Esophagus muscularis mucosa (tissue), 4 donors: ENCODE measurements at regions not wholly inside any gene's neighbourhood (a gene's known extent, or its start where the extent isn't known, plus 50 kb on each side); places are given as distances from the start of the nearest gene placed in this dataset.

Experiments
- DNase-seq: peaks from one replicate; pipeline ENCODE4 v3.0.0-alpha.2; 2017; ENCODE audit errors: extremely low spot score
- H3K27ac ChIP-seq, 4 donors: fragments of 200-600 bp; sonication (generic); replicated peaks in 1 of 4; 1 replicate in 3 of 4; 2 replicates in 1 of 4; pipeline ENCODE4 v1.5.1; 2016 to 2019; ENCODE audit warnings: mild to moderate bottlenecking in 1 of 4
- H3K27me3 ChIP-seq, 4 donors: fragments of 200-600 bp; sonication (generic); one replicate each; pipeline versions ENCODE4 v1.5.1 to v1.6.0; 2016 to 2019
- H3K36me3 ChIP-seq, 4 donors: fragments of 200-600 bp; sonication (generic); one replicate each; pipeline ENCODE4 v1.5.1; 2016 to 2019
- H3K4me1 ChIP-seq, 4 donors: fragments of 200-600 bp; sonication (generic); one replicate each; pipeline ENCODE4 v1.5.1; 2016 to 2019
- H3K4me3 ChIP-seq, 4 donors: fragments of 200-600 bp; sonication (generic); 1 replicate in 2 of 4; 2 replicates in 2 of 4; pipeline ENCODE4 v1.5.1; 2016 to 2019; ENCODE audit warnings: mild to moderate bottlenecking in 4 of 4, moderate library complexity in 1 of 4
- H3K9me3 ChIP-seq, 4 donors: fragments of 200-600 bp; sonication (generic); 1 replicate in 3 of 4; 2 replicates in 1 of 4; pipeline ENCODE4 v1.5.1; 2016 to 2019
- CTCF ChIP-seq, 3 experiments: fragments of 200-600 bp in 2 of 3; fragments of 450-650 bp in 1 of 3; sonication (generic) in 2 of 3; IDR thresholded peaks; one replicate each; pipeline ENCODE4 v1.5.1; 2017 to 2019; ENCODE audit warnings: antibody characterized with exemption in 3 of 3, mild to moderate bottlenecking in 2 of 3, moderate library complexity in 1 of 3
- EP300 ChIP-seq: sonication (generic); formaldehyde crosslinking; IDR thresholded peaks from one replicate; pipeline ENCODE4 v1.6.1; 2017; ENCODE audit warnings: antibody characterized with exemption
- POLR2A ChIP-seq: fragments of 450-650 bp; IDR thresholded peaks from one replicate; pipeline ENCODE4 v1.6.1; 2017; ENCODE audit warnings: antibody characterized with exemption, moderate library complexity, mild to moderate bottlenecking, low read depth
- POLR2AphosphoS5 ChIP-seq, 2 donors: sonication (generic); formaldehyde crosslinking; IDR thresholded peaks; one replicate each; pipeline ENCODE4 v1.6.1; 2017; ENCODE audit warnings: antibody characterized with exemption in 2 of 2
- WGBS: methylation state at CpG from one replicate; pipeline ENCODE4 v1.1.5; 2018; 5-methylcytosine and 5-hydroxymethylcytosine counted together
- intact Hi-C: fragments of 100-400 bp; cut with DNase I; formaldehyde crosslinking; loops from one replicate; pipeline ENCODE4 v1.15.1; 2023

GRCh38 chr19:28169168-28169887, 1043.6 kb downstream of the UQCRFS1 start:
- no peak overlapping the region for H3K27ac ChIP-seq
- WGBS, result 41% methylated on average over 5 of the region's 5 CpGs
- H3K4me1 ChIP-seq, result no peaks in the 10 kb centered on the region
- DNase-seq, result no peak
- H3K9me3 ChIP-seq, result no peaks in the 10 kb centered on the region
- H3K27me3 ChIP-seq, result no peaks in the 10 kb centered on the region
- intact Hi-C loops, result no loop called here
- TF ChIP-seq EP300, result no peak
- TF ChIP-seq POLR2A, result no peak
- no peak for TF ChIP-seq CTCF (IDR thresholded peaks at IDR 0.05)
- no peak for TF ChIP-seq POLR2AphosphoS5 (IDR thresholded peaks at IDR 0.05)
- no peak overlapping the region for H3K4me3 ChIP-seq
- H3K36me3 ChIP-seq, result no peaks in the 10 kb centered on the region

- no peaks in the 10 kb centered on the region for H3K27me3 ChIP-seq
- intact Hi-C loops, result no loop called here
These were observed 1044.4 kb downstream of the UQCRFS1 start for GRCh38 chr19:28168557-28168956.

GRCh38 chr19:28166025-28166424, 1046.9 kb downstream of the UQCRFS1 start:
- no peaks in the 10 kb centered on the region for H3K9me3 ChIP-seq
- TF ChIP-seq EP300 (no peak), CTCF (IDR thresholded peaks at IDR 0.05) (no peak), POLR2AphosphoS5 (IDR thresholded peaks at IDR 0.05) (no peak), POLR2A (no peak)
- intact Hi-C loops, result no loop called here
- H3K27ac ChIP-seq, result no peak overlapping the region
- H3K27me3 ChIP-seq, result no peaks in the 10 kb centered on the region
- H3K36me3 ChIP-seq, result no peaks in the 10 kb centered on the region
- peak; percentile 90 for DNase-seq
- H3K4me1 ChIP-seq, result no peaks in the 10 kb centered on the region
- 83% methylated on average over 8 of the region's 8 CpGs for WGBS
- H3K4me3 ChIP-seq, result no peak overlapping the region

More at GRCh38 chr19:28168557-28168956, 1044.4 kb downstream of the UQCRFS1 start:
- H3K36me3 ChIP-seq, result no peaks in the 10 kb centered on the region
- 64% methylated on average over 2 of the region's 2 CpGs for WGBS
- no peak overlapping the region for H3K27ac ChIP-seq
- no peaks in the 10 kb centered on the region for H3K9me3 ChIP-seq
- no peak for DNase-seq
- H3K4me1 ChIP-seq, result no peaks in the 10 kb centered on the region
- no peak overlapping the region for H3K4me3 ChIP-seq
- TF ChIP-seq POLR2A (no peak), CTCF (IDR thresholded peaks at IDR 0.05) (no peak), POLR2AphosphoS5 (IDR thresholded peaks at IDR 0.05) (no peak), EP300 (no peak)

GRCh38 chr19:28164214-28164613, 1048.7 kb downstream of the UQCRFS1 start:
- DNase-seq, result no peak
- Histone ChIP-seq H3K27ac (no peak overlapping the region), H3K36me3 (no peaks in the 10 kb centered on the region), H3K27me3 (no peaks in the 10 kb centered on the region), H3K4me3 (no peak overlapping the region), H3K9me3 (no peaks in the 10 kb centered on the region), H3K4me1 (no peaks in the 10 kb centered on the region)
- TF ChIP-seq EP300 (no peak), CTCF (IDR thresholded peaks at IDR 0.05) (no peak), POLR2A (no peak), POLR2AphosphoS5 (IDR thresholded peaks at IDR 0.05) (no peak)
- WGBS, result 64% methylated on average over 3 of the region's 3 CpGs
- intact Hi-C loops, result no loop called here

GRCh38 chr19:28159065-28159464, 1053.9 kb downstream of the UQCRFS1 start:
- Histone ChIP-seq H3K4me3 (no peak overlapping the region), H3K27me3 (peaks cover 0 to 2% (median 0%) of the 10 kb centered on the region in 4 donors), H3K9me3 (peaks cover 0 to 16% (median 2%) of the 10 kb centered on the region in 4 donors), H3K36me3 (no peaks in the 10 kb centered on the region), H3K27ac (no peak overlapping the region), H3K4me1 (no peaks in the 10 kb centered on the region)
- no peak for DNase-seq
- TF ChIP-seq POLR2AphosphoS5 (IDR thresholded peaks at IDR 0.05) (no peak), EP300 (no peak), CTCF (IDR thresholded peaks at IDR 0.05) (no peak), POLR2A (no peak)
- intact Hi-C loops, result no loop called here
